ENCODE measurements at regions not wholly inside any gene's neighbourhood (a gene's known extent, or its start where the extent isn't known, plus 50 kb on each side); places are given as distances from the start of the nearest gene placed in this dataset.

DNA sequence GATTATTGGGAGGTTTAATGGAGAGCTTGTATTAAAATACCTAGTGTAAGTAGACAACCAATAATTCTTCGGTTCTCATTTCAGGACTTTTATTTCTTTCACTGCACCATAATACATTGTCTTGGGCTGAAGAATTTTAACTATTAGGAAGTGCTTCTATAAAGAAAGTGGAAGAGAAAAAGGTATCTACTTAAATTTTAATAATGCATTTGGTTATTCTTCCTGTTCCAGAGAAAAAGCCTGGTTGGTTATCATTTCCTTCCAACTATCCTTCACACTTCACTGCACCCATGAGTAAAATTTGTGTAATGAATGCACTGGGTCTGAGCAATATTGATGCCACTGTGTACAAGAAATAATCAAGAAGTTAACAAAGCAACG, 629.0 kb upstream of the DPP6 start:
- Mint-ChIP-seq H3K4me3 (no peak overlapping the region), H3K27ac (no peak overlapping the region), H3K4me1 (no peaks in the 10 kb centered on the region), H3K36me3 (no peaks in the 10 kb centered on the region), H3K9me3 (peaks cover 78% of the 10 kb centered on the region), H3K27me3 (ENCODE audit: low read depth) (no peaks in the 10 kb centered on the region)
- DNase-seq (ENCODE audit: low spot score in 2 of 2, unreplicated experiment in 2 of 2): no peak
- TF ChIP-seq, protein P1, sequence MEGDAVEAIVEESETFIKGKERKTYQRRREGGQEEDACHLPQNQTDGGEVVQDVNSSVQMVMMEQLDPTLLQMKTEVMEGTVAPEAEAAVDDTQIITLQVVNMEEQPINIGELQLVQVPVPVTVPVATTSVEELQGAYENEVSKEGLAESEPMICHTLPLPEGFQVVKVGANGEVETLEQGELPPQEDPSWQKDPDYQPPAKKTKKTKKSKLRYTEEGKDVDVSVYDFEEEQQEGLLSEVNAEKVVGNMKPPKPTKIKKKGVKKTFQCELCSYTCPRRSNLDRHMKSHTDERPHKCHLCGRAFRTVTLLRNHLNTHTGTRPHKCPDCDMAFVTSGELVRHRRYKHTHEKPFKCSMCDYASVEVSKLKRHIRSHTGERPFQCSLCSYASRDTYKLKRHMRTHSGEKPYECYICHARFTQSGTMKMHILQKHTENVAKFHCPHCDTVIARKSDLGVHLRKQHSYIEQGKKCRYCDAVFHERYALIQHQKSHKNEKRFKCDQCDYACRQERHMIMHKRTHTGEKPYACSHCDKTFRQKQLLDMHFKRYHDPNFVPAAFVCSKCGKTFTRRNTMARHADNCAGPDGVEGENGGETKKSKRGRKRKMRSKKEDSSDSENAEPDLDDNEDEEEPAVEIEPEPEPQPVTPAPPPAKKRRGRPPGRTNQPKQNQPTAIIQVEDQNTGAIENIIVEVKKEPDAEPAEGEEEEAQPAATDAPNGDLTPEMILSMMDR (IDR thresholded peaks at IDR 0.05; ENCODE audit: unreplicated experiment): no peak

DNA sequence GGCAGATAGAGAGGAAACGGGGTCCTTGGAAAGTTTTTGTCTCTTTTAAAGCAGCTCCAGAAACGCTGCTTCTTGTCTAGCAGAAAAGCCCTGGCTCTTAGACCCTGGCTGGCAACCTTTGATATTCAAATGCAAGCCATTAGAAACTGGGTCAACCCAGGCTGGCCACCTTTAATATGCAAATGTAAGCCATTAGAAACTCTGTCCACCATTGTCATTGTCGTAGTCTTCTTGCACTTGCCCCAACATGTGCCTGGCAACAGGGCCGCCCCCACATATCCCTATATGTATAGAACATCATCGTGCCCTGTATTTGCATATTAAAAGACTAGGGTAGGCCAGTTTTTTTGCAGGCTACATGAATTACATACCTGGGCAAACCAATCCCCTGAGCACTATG, 621.3 kb upstream of the DPP6 start:
- H3K9me3 Mint-ChIP-seq: peaks cover 90% of the 10 kb centered on the region
- no peak for DNase-seq (ENCODE audit: low spot score in 2 of 2, unreplicated experiment in 2 of 2)
- H3K36me3 Mint-ChIP-seq: peaks cover 4% of the 10 kb centered on the region
- TF ChIP-seq, protein P1 (IDR thresholded peaks at IDR 0.05; ENCODE audit: unreplicated experiment): no peak
- H3K27ac Mint-ChIP-seq: no peak overlapping the region
- no peaks in the 10 kb centered on the region for H3K27me3 Mint-ChIP-seq (ENCODE audit: low read depth)
- H3K4me3 Mint-ChIP-seq: no peak overlapping the region
- H3K4me1 Mint-ChIP-seq: no peaks in the 10 kb centered on the region

DNA sequence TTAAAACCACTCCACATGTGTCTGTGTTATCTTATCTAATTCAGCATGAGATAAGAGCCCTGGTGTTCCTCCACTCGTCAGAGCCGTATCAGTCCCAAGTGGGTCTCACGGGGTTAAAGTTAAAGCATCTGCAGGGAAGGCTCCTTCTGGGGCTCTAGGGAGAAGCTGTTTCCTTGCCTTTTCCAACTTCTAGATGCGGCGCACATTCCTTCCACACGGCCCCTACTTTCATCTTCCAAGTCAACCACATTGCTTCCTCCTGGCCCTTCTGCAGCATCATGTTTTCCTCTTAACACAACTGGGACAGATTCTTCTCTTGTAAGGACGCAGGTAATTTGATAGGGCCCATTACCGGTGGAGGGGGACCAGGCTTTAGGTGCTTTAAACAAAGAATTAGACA, 620.1 kb upstream of the DPP6 start:
- TF ChIP-seq, protein P1 (IDR thresholded peaks at IDR 0.05; ENCODE audit: unreplicated experiment): no peak
- Mint-ChIP-seq H3K27me3 (ENCODE audit: low read depth) (no peaks in the 10 kb centered on the region), H3K4me1 (no peaks in the 10 kb centered on the region), H3K4me3 (no peak overlapping the region), H3K36me3 (peaks cover 4% of the 10 kb centered on the region), H3K9me3 (peaks cover 93% of the 10 kb centered on the region), H3K27ac (no peak overlapping the region)
- no peak for DNase-seq (ENCODE audit: low spot score in 2 of 2, unreplicated experiment in 2 of 2)

DNA sequence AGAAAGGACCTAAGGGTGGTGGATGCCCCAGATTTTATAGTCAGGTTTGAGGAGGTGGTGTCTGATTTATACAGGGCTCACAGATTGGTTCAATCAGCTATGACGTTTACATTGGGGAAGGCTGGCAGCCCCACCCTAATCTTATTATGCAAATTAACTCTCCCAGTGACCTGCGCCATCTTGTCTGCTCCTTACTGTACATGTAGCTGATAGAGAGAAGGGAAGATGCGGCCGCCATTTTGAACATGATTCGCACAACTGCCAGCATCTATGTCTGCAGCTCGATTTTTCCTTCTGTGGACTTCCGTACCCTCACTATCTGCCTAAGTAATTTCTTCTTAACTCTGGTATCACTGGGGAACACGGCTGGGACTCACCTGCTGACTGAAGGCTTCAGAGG, 619.0 kb upstream of the DPP6 start:
- DNase-seq (ENCODE audit: low spot score in 2 of 2, unreplicated experiment in 2 of 2): no peak
- H3K9me3 Mint-ChIP-seq: peaks cover 92% of the 10 kb centered on the region
- H3K36me3 Mint-ChIP-seq: peaks cover 4% of the 10 kb centered on the region
- no peak overlapping the region for H3K4me3 Mint-ChIP-seq
- H3K27ac Mint-ChIP-seq: no peak overlapping the region
- no peaks in the 10 kb centered on the region for H3K4me1 Mint-ChIP-seq
- TF ChIP-seq, protein P1 (IDR thresholded peaks at IDR 0.05; ENCODE audit: unreplicated experiment): no peak
- no peaks in the 10 kb centered on the region for H3K27me3 Mint-ChIP-seq (ENCODE audit: low read depth)

DNA sequence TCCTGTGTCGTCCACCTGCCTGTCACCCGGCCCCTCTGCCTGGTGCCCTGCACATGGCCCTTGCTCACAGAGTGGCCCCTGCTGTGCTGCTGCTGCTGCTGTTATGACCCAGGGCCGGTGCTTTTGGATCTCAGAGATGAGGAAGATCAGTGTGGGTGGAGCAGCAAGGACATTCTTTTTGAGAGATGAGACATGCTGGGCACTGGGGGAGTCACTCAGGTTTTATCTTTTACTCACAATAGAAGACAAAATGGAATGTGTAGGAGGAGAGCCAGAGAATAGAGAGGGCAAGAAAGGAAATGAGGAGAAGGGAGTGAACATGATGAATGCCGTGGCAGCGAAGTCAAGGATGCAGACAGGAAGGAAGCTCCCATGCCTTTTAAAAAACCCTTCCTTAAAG, 611.5 kb upstream of the DPP6 start:
- H3K9me3 Mint-ChIP-seq: peaks cover 51% of the 10 kb centered on the region
- no peaks in the 10 kb centered on the region for H3K36me3 Mint-ChIP-seq
- H3K4me1 Mint-ChIP-seq: no peaks in the 10 kb centered on the region
- H3K4me3 Mint-ChIP-seq: no peak overlapping the region
- DNase-seq (ENCODE audit: low spot score in 2 of 2, unreplicated experiment in 2 of 2): no peak
- TF ChIP-seq, protein P1 (IDR thresholded peaks at IDR 0.05; ENCODE audit: unreplicated experiment): no peak
- H3K27me3 Mint-ChIP-seq (ENCODE audit: low read depth): no peaks in the 10 kb centered on the region
- H3K27ac Mint-ChIP-seq: no peak overlapping the region

DNA sequence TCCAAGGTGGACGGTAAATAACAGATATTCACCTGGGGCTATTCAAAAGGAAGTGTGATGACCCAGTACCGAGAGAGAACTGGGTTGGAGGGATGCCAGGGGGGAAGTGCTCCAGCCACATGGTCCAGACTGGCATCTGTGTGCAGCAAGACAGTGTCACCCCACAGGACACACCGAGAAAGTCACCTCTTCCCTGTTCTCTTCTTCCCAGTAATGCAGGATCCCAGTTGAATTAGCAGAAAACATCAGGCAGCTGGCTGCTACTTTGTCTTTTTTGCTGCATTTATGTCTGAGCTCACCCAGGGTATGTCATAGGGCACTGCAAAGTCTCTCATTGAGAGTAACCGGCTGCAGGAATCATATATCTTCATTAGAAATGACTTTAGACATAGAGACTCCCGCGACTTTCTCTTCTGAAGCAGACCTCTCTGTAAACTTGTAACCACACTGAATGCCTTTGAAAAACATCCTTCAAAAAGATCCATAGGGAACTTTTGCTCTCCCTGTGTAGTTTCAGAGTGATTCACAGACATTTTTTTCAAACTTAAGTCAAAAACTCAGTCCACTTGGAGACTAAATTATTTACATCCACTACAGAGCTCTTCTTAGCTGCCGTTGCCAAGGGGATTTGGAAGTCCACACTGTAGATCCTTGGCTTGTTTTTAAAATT, 609.0 kb upstream of the DPP6 start:
- no peak overlapping the region for H3K27ac Mint-ChIP-seq
- no peak overlapping the region for H3K4me3 Mint-ChIP-seq
- no peak for DNase-seq (ENCODE audit: low spot score in 2 of 2, unreplicated experiment in 2 of 2)
- TF ChIP-seq, protein P1 (IDR thresholded peaks at IDR 0.05; ENCODE audit: unreplicated experiment): no peak
- peaks cover 47% of the 10 kb centered on the region for H3K9me3 Mint-ChIP-seq
- no peaks in the 10 kb centered on the region for H3K27me3 Mint-ChIP-seq (ENCODE audit: low read depth)
- no peaks in the 10 kb centered on the region for H3K36me3 Mint-ChIP-seq
- no peaks in the 10 kb centered on the region for H3K4me1 Mint-ChIP-seq

All from mesothelial cell of epicardium (in vitro differentiated cells).